GM18858 (cell line): ENCODE measurements at regions not wholly inside any gene's neighbourhood (a gene's known extent, or its start where the extent isn't known, plus 50 kb on each side); places are given as distances from the start of the nearest gene placed in this dataset.

ENCODE experiments used
- ATAC-seq: cut with Tn5 transposase; IDR thresholded peaks from one replicate; pipeline ENCODE4 v1.9.1; 2021; ENCODE audit not compliant: unreplicated experiment

DNA sequence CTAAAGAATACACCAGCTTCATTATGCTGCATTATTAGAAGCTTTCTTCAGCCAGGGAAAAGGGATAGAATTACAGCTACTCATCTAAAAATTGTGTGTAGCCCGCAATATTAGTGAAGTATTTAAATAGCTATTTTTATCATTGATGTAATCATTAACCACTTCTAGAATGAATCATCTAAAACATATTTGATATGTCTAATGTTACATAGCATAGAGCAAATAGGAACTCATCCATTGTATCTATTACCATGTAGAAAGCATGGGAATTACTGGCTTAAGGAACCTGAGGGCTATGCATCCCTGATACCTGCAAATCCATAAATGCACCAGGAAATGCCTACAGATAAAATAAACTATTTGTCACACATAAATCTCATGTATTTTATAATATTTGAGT is 54.5 kb upstream of the VGLL3 start:
- no peak for ATAC-seq

- ATAC-seq, result no peak
These were observed 53.9 kb upstream of the VGLL3 start for GRCh38 chr3:87044846-87045245.

DNA sequence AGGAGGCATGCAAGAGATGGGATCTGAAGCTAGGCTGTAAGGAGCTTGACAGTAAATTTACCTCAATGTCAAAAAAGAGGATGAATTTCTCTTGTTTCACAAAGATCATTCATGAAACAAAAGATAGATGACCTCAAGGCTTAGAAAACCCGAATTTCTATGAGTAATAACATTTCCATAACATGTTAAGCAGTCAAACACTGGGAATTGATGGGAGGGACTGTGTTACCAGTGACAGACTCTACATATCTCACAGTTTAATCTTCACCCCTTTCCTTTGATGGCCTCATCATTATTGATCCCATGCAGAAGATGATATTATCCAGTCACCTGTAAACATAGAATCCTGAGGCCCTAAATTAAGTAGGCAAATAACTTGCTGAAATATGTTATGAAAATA is 53.5 kb upstream of the VGLL3 start:
- no peak for ATAC-seq

GRCh38 chr3:87041191-87041590 is 50.2 kb upstream of the VGLL3 start:
- no peak for ATAC-seq
